B cell (primary cell): ENCODE measurements at regions not wholly inside any gene's neighbourhood (a gene's known extent, or its start where the extent isn't known, plus 50 kb on each side); places are given as distances from the start of the nearest gene placed in this dataset.

Experiments
- ATAC-seq: fragments of 200-7000 bp; cut with Tn5 transposase; one replicate; pipeline ENCODE4 v1.10.0; 2021; ENCODE audit warnings: low read depth, mild to moderate bottlenecking, moderate number of reproducible peaks, moderate library complexity
- CTCF ChIA-PET: fragments of 350-600 bp; sonication (Branson Sonifier 250); formaldehyde crosslinking; loops from one replicate; lab custom pipeline; 2021; ENCODE audit warnings: antibody characterized with exemption, inconsistent platforms; lab: Charles Lee
- POLR2A ChIA-PET: fragments of 350-600 bp; sonication (Branson Sonifier 250); formaldehyde crosslinking; loops from one replicate; lab custom pipeline; 2021; ENCODE audit warnings: antibody characterized with exemption; lab: Charles Lee
- DNase-seq: peaks from one replicate; pipeline ENCODE4 v3.0.0; 2013
- H2AFZ ChIP-seq: 2 replicates; pipeline ENCODE4 v1.6.1; 2012; ENCODE audit warnings: mild to moderate bottlenecking, low read depth, low read length; ENCODE audit not compliant: insufficient read depth, poor library complexity, severe bottlenecking
- H3K27ac ChIP-seq, 2 donors: 1 replicate in 1 of 2; 2 replicates in 1 of 2; pipeline ENCODE4 v1.5.1; 2012 to 2013; ENCODE audit warnings: low read length in 2 of 2, mild to moderate bottlenecking in 2 of 2, moderate library complexity in 1 of 2
- H3K27me3 ChIP-seq, 4 experiments: fragments of 200-600 bp in 1 of 4; sonication (generic) in 1 of 4; replicated peaks in 1 of 4; 1 replicate in 2 of 4; 2 replicates in 2 of 4; pipeline versions ENCODE4 v1.6.1 to v1.7.0; 2013 to 2016; ENCODE audit warnings: low read length in 3 of 4, mild to moderate bottlenecking in 2 of 4, mixed read lengths in 1 of 4, moderate library complexity in 1 of 4; ENCODE audit not compliant: insufficient read depth in 4 of 4, control insufficient read depth in 3 of 4; ENCODE audit errors: control extremely low read depth in 1 of 4
- H3K36me3 ChIP-seq, 2 experiments: replicated peaks in 1 of 2; 1 replicate in 1 of 2; 2 replicates in 1 of 2; pipeline versions ENCODE4 v1.6.1 to v1.7.1; 2013; ENCODE audit warnings: low read length in 1 of 2; ENCODE audit not compliant: insufficient read depth in 2 of 2, control insufficient read depth in 1 of 2; ENCODE audit errors: control extremely low read depth in 1 of 2, extremely low read depth in 1 of 2
- H3K4me1 ChIP-seq, 2 donors: fragments of 200-600 bp in 1 of 2; sonication (generic) in 1 of 2; 1 replicate in 1 of 2; 2 replicates in 1 of 2; pipeline versions ENCODE4 v1.5.1 to v1.6.1; 2013 to 2017; ENCODE audit warnings: low read length in 2 of 2; ENCODE audit not compliant: control insufficient read depth in 2 of 2, insufficient read depth in 2 of 2
- H3K4me2 ChIP-seq: replicated peaks from 2 replicates; pipeline ENCODE3; 2012; ENCODE audit warnings: mild to moderate bottlenecking, low read depth, low read length; ENCODE audit not compliant: poor library complexity, severe bottlenecking
- H3K4me3 ChIP-seq, 5 experiments: fragments of 200-600 bp in 1 of 5; sonication (generic) in 1 of 5; 1 replicate in 3 of 5; 2 replicates in 2 of 5; pipeline versions ENCODE4 v1.5.1 to v1.7.0; 2011 to 2016; ENCODE audit warnings: low read length in 4 of 5, mild to moderate bottlenecking in 4 of 5, low read depth in 2 of 5, control low read depth in 1 of 5, moderate library complexity in 1 of 5; ENCODE audit not compliant: insufficient read depth in 1 of 5; ENCODE audit errors: control extremely low read depth in 1 of 5, extremely low read depth in 1 of 5
- H3K79me2 ChIP-seq: fragments of 200-600 bp; sonication (generic); one replicate; pipeline ENCODE4 v1.6.0; 2016; ENCODE audit warnings: low read length; ENCODE audit not compliant: control insufficient read depth, insufficient read depth
- H3K9ac ChIP-seq: fragments of 200-600 bp; sonication (generic); 2 replicates; pipeline ENCODE4 v1.6.1; 2017; ENCODE audit warnings: mild to moderate bottlenecking, low read length, moderate library complexity
- H3K9me3 ChIP-seq, 3 donors: one replicate each; pipeline versions ENCODE4 v1.6.1 to v1.7.1; 2013; ENCODE audit warnings: low read length in 2 of 3; ENCODE audit not compliant: control insufficient read depth in 2 of 3, insufficient read depth in 1 of 3; ENCODE audit errors: control extremely low read depth in 1 of 3
- H4K20me1 ChIP-seq: 2 replicates; pipeline ENCODE4 v1.6.0; 2012; ENCODE audit warnings: mild to moderate bottlenecking, low read length; ENCODE audit not compliant: insufficient read depth, control insufficient read depth, poor library complexity, severe bottlenecking
- H3K27ac Mint-ChIP-seq: one replicate; pipeline ENCODE4 v1.8.0; 2021; ENCODE audit warnings: mixed read lengths
- H3K27me3 Mint-ChIP-seq: one replicate; pipeline ENCODE4 v1.8.0; 2021; ENCODE audit warnings: mixed read lengths
- H3K4me1 Mint-ChIP-seq: one replicate; pipeline ENCODE4 v1.8.0; 2021; ENCODE audit warnings: mixed read lengths
- H3K4me3 Mint-ChIP-seq: one replicate; pipeline ENCODE4 v1.8.0; 2021; ENCODE audit warnings: mixed read lengths
- H3K9me3 Mint-ChIP-seq: one replicate; pipeline ENCODE4 v1.8.0; 2022; ENCODE audit warnings: mixed read lengths; ENCODE audit not compliant: insufficient read depth
- CTCF ChIP-seq: fragments of 200-600 bp; IDR thresholded peaks from one replicate; pipeline ENCODE4 v1.8.0; 2022; ENCODE audit warnings: antibody characterized with exemption, mild to moderate bottlenecking
- EZH2 ChIP-seq: IDR thresholded peaks from 2 replicates; pipeline ENCODE4 v1.6.1; 2012; ENCODE audit warnings: borderline replicate concordance, low read depth, mild to moderate bottlenecking, moderate library complexity, low read length; ENCODE audit not compliant: insufficient read depth, poor library complexity, severe bottlenecking
- WGBS: methylation state at CpG from one replicate; pipeline ENCODE4 v1.1.5; 2013; ENCODE audit warnings: missing lambda C conversion rate; ENCODE audit not compliant: insufficient coverage; 5-methylcytosine and 5-hydroxymethylcytosine counted together
- intact Hi-C: fragments of 100-400 bp; cut with micrococcal nuclease; formaldehyde crosslinking; loops from one replicate; pipeline ENCODE4 v1.10.0; 2022

- H3K4me1 ChIP-seq, result peaks cover 15% of the 10 kb centered on the region in 2 donors
- no peaks in the 10 kb centered on the region for H3K27me3 ChIP-seq
- H3K9ac ChIP-seq, result no peak overlapping the region
- no peak overlapping the region for H3K4me3 Mint-ChIP-seq
- H3K4me2 ChIP-seq, result no peak overlapping the region
- no peaks in the 10 kb centered on the region for H4K20me1 ChIP-seq
- no peaks in the 10 kb centered on the region for H3K36me3 ChIP-seq
- H3K9me3 Mint-ChIP-seq, result no peaks in the 10 kb centered on the region
- H3K4me1 Mint-ChIP-seq, result peaks cover 20% of the 10 kb centered on the region
- ChIA-PET POLR2A (no interaction called here), CTCF (interaction anchor here (1.2 kb wide), 1 partner anchor 8 kb away, joined by 3 read pairs; no protein-coding TSS in a partner anchor)
- no peak overlapping the region for H2AFZ ChIP-seq
- DNase-seq (no peak), ATAC-seq (no peak)
- no peak overlapping the region for H3K27ac Mint-ChIP-seq
- no peak overlapping the region for H3K4me3 ChIP-seq
- intact Hi-C loops, result no loop called here
- WGBS, result 100% methylated on average over 1 of the region's 3 CpGs
- H3K79me2 ChIP-seq, result no peaks in the 10 kb centered on the region
- H3K27ac ChIP-seq, result no peak overlapping the region
- H3K27me3 Mint-ChIP-seq, result no peaks in the 10 kb centered on the region
- H3K9me3 ChIP-seq, result no peaks in the 10 kb centered on the region
- TF ChIP-seq EZH2 (no peak), CTCF (no peak)
Observed at GRCh38 chr6:134516582-134516981, 198.7 kb upstream of the SGK1 start.

GRCh38 chr6:134515986-134516385 is 198.1 kb upstream of the SGK1 start:
- no peak overlapping the region for H3K4me3 ChIP-seq
- H3K4me2 ChIP-seq, result no peak overlapping the region
- no peak overlapping the region for H2AFZ ChIP-seq
- Mint-ChIP-seq H3K4me3 (no peak overlapping the region), H3K9me3 (no peaks in the 10 kb centered on the region), H3K27ac (no peak overlapping the region), H3K27me3 (no peaks in the 10 kb centered on the region), H3K4me1 (peaks cover 23% of the 10 kb centered on the region)
- no peaks in the 10 kb centered on the region for H4K20me1 ChIP-seq
- no peaks in the 10 kb centered on the region for H3K79me2 ChIP-seq
- no peaks in the 10 kb centered on the region for H3K36me3 ChIP-seq
- DNase-seq (no peak), ATAC-seq (no peak)
- ChIA-PET POLR2A (no interaction called here), CTCF (interaction anchor here (1.2 kb wide), 1 partner anchor 9 kb away, joined by 3 read pairs; no protein-coding TSS in a partner anchor)
- H3K9me3 ChIP-seq, result no peaks in the 10 kb centered on the region
- H3K9ac ChIP-seq, result no peak overlapping the region
- H3K27ac ChIP-seq, result no peak overlapping the region
- H3K27me3 ChIP-seq, result no peaks in the 10 kb centered on the region
- TF ChIP-seq CTCF (no peak), EZH2 (no peak)
- peaks cover 15% of the 10 kb centered on the region in 2 donors for H3K4me1 ChIP-seq
- intact Hi-C loops, result no loop called here
- WGBS, result 100% methylated on average over 1 of the region's 2 CpGs
